ENCODE measurements at regions not wholly inside any gene's neighbourhood (a gene's known extent, or its start where the extent isn't known, plus 50 kb on each side); places are given as distances from the start of the nearest gene placed in this dataset.

DNA sequence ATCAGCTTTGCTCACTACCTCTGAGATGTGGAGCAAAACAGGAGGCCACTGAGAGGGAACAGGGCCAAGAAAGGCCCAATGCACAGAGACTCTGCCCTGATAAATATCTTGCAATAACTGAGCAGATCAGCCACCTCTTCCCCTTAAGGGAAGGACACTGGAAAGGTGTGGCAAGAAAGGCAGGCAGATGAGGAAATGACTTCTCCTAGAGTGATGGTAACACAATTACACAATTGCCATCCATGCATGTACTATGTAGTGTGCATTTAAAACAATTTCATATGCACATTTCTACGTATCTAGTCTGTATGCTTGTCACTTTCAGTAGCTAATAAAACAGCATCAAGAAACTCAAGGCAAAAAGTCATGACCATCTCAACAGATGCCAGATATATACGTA, 322.5 kb downstream of the DRD1 start (continued):
- TF ChIP-seq, protein P1, sequence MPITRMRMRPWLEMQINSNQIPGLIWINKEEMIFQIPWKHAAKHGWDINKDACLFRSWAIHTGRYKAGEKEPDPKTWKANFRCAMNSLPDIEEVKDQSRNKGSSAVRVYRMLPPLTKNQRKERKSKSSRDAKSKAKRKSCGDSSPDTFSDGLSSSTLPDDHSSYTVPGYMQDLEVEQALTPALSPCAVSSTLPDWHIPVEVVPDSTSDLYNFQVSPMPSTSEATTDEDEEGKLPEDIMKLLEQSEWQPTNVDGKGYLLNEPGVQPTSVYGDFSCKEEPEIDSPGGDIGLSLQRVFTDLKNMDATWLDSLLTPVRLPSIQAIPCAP (CRISPR knock-in tag; IDR thresholded peaks at IDR 0.05): no peak
- TF ChIP-seq, protein P2, sequence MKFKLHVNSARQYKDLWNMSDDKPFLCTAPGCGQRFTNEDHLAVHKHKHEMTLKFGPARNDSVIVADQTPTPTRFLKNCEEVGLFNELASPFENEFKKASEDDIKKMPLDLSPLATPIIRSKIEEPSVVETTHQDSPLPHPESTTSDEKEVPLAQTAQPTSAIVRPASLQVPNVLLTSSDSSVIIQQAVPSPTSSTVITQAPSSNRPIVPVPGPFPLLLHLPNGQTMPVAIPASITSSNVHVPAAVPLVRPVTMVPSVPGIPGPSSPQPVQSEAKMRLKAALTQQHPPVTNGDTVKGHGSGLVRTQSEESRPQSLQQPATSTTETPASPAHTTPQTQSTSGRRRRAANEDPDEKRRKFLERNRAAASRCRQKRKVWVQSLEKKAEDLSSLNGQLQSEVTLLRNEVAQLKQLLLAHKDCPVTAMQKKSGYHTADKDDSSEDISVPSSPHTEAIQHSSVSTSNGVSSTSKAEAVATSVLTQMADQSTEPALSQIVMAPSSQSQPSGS (CRISPR knock-in tag; IDR thresholded peaks at IDR 0.05; ENCODE audit: borderline replicate concordance, low read depth): no peak
- no peak for TF ChIP-seq ZBTB21 (CRISPR knock-in tag; IDR thresholded peaks at IDR 0.05; ENCODE audit: borderline replicate concordance)

DNA sequence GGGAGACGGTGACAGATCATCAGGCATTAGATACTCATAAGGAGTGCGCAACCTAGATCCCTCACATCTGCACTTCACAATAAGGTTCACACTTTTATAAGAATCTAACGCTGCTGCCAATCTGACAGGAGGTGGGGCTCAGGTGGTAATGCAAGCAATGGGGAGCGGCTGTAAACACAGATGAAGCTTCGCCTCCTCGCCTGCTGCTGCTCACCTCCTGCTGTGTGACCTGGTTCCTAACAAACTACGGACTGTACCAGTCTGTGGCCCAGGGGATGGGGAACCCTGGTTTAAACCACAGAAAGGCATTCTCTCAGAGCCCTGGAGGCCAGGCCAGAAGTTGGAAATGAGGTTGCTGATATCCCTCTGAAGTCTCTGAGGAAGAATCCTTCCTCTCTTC, 323.6 kb downstream of the DRD1 start:
- no peak overlapping the region for H3K27ac Mint-ChIP-seq
- peaks cover 13% of the 10 kb centered on the region for H3K27me3 Mint-ChIP-seq (ENCODE audit: low read depth)
- ChIA-PET CTCF (interaction anchor here (1.5 kb wide), 1 partner anchor 231 kb away, joined by 7 read pairs; no protein-coding TSS in a partner anchor), POLR2A (no interaction called here)
- TF ChIP-seq, protein P1 (CRISPR knock-in tag; IDR thresholded peaks at IDR 0.05): no peak
- TF ChIP-seq, protein P3, sequence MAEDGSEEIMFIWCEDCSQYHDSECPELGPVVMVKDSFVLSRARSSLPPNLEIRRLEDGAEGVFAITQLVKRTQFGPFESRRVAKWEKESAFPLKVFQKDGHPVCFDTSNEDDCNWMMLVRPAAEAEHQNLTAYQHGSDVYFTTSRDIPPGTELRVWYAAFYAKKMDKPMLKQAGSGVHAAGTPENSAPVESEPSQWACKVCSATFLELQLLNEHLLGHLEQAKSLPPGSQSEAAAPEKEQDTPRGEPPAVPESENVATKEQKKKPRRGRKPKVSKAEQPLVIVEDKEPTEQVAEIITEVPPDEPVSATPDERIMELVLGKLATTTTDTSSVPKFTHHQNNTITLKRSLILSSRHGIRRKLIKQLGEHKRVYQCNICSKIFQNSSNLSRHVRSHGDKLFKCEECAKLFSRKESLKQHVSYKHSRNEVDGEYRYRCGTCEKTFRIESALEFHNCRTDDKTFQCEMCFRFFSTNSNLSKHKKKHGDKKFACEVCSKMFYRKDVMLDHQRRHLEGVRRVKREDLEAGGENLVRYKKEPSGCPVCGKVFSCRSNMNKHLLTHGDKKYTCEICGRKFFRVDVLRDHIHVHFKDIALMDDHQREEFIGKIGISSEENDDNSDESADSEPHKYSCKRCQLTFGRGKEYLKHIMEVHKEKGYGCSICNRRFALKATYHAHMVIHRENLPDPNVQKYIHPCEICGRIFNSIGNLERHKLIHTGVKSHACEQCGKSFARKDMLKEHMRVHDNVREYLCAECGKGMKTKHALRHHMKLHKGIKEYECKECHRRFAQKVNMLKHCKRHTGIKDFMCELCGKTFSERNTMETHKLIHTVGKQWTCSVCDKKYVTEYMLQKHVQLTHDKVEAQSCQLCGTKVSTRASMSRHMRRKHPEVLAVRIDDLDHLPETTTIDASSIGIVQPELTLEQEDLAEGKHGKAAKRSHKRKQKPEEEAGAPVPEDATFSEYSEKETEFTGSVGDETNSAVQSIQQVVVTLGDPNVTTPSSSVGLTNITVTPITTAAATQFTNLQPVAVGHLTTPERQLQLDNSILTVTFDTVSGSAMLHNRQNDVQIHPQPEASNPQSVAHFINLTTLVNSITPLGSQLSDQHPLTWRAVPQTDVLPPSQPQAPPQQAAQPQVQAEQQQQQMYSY (CRISPR knock-in tag; IDR thresholded peaks at IDR 0.05): peak; percentile 72; the same call in 1 of the 2 replicates
- H3K36me3 Mint-ChIP-seq: peaks cover 6% of the 10 kb centered on the region
- DNase-seq (ENCODE audit: low spot score): no peak
- H3K9me3 Mint-ChIP-seq: peaks cover 27% of the 10 kb centered on the region
- peaks cover 27% of the 10 kb centered on the region for H3K4me1 Mint-ChIP-seq
- H3K4me3 Mint-ChIP-seq: no peak overlapping the region
- ATAC-seq: no peak

DNA sequence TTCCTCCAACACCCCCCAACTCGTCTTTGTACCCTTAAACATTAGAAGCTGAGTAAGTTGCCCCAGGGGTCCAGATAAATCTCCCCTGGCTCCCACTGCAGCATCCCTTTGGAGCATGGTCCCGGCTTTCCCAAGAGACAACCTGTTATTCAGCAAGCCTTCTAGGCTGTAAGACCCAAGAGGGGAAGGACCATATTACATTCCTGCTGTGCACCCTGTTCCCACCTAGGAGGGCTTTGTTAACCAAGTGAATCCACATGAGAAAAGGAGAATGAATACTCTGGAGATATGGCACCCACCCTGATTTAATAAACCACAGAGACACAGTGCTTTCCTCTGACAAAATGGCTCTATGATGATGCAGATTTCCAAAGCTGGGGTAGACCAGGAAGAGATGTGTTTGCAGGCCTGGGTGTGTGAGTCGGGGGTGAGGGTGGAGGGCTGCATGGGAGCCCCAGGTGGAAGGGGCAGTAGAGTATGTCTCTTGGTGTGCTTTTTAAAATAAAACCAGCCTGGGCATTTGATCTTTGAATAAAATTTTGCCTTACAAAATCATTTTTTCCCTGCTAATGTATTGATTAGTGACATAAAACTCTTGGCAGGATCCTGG, 325.2 kb downstream of the DRD1 start:
- Mint-ChIP-seq H3K4me1 (peaks cover 31% of the 10 kb centered on the region), H3K36me3 (peaks cover 6% of the 10 kb centered on the region), H3K27me3 (ENCODE audit: low read depth) (peaks cover 13% of the 10 kb centered on the region), H3K4me3 (no peak overlapping the region), H3K9me3 (peaks cover 27% of the 10 kb centered on the region), H3K27ac (0 out of 2 replicates have a peak overlapping the region, but pooled peaks have one; percentile 19)
- TF ChIP-seq ZNF423 (CRISPR knock-in tag; IDR thresholded peaks at IDR 0.05): peak; percentile 87
- TF ChIP-seq, protein P4, sequence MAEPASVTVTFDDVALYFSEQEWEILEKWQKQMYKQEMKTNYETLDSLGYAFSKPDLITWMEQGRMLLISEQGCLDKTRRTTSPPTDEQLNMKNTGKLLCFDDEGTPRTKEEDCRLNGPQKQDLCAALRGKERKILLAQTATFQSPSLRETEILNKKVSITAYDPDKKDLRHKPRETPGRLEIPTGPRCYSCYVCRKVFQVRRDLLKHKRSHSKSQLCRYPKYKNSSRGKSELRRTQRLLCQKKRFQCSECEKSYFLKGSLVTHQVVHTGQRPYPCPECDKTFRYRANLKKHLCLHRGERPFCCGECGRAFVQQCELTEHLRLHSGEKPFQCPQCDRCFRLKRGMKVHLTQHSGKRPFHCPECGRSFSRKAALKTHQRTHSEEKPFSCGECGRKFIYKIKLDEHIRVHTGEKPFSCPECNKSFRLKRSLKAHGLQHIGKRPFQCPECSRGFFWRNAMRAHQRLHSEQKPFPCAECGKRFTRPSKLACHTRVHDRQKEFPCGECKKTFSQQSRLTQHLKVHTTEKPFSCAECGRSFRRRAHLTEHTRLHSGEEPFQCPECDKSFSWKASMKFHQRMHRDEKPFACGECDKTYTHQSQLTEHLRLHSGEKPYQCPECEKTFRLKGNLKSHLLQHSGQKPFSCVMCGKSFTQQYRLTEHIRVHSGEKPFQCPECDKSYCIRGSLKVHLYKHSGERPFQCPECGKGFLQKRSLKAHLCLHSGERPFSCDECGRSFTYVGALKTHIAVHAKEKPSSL (CRISPR knock-in tag; conservative IDR thresholded peaks at IDR 0.05): no peak
- TF ChIP-seq ZNF219 (CRISPR knock-in tag; IDR thresholded peaks at IDR 0.05; ENCODE audit: borderline replicate concordance): no peak
- TF ChIP-seq, protein P5, sequence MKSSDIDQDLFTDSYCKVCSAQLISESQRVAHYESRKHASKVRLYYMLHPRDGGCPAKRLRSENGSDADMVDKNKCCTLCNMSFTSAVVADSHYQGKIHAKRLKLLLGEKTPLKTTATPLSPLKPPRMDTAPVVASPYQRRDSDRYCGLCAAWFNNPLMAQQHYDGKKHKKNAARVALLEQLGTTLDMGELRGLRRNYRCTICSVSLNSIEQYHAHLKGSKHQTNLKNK (CRISPR knock-in tag; IDR thresholded peaks at IDR 0.05): no peak
- no peak for TF ChIP-seq ZNF671 (CRISPR knock-in tag; IDR thresholded peaks at IDR 0.05)
- ChIA-PET POLR2A (interaction anchor here (0.7 kb wide), 1 partner anchor 230 kb away, joined by 3 read pairs; no protein-coding TSS in a partner anchor), CTCF (interaction anchor here (1.0 to 1.5 kb wide), 2 partner anchors 232 to 325 kb away, joined by 3 to 7 read pairs; partner anchors contain the start of gene DRD1)
- ATAC-seq (peak; percentile 68), DNase-seq (ENCODE audit: low spot score) (no peak)

Data from WTC11 (cell line).